Mesothelial cell of epicardium (in vitro differentiated cells): ENCODE measurements at regions not wholly inside any gene's neighbourhood (a gene's known extent, or its start where the extent isn't known, plus 50 kb on each side); places are given as distances from the start of the nearest gene placed in this dataset.

Experiments
- DNase-seq, 2 experiments: peaks; one replicate each; pipeline ENCODE4 v3.0.0; 2021; ENCODE audit warnings: low spot score in 2 of 2; ENCODE audit not compliant: unreplicated experiment in 2 of 2
- H3K27ac Mint-ChIP-seq: 2 replicates; pipeline ENCODE4 v1.8.0; 2021; ENCODE audit warnings: mixed read lengths
- H3K27me3 Mint-ChIP-seq: 2 replicates; pipeline ENCODE4 v1.8.0; 2021; ENCODE audit warnings: low read depth, mixed read lengths
- H3K36me3 Mint-ChIP-seq: 2 replicates; pipeline ENCODE4 v1.8.0; 2021; ENCODE audit warnings: mixed read lengths
- H3K4me1 Mint-ChIP-seq: 2 replicates; pipeline ENCODE4 v1.8.0; 2021; ENCODE audit warnings: mixed read lengths
- H3K4me3 Mint-ChIP-seq: 2 replicates; pipeline ENCODE4 v1.8.0; 2021; ENCODE audit warnings: mild to moderate bottlenecking, moderate library complexity, mixed read lengths
- H3K9me3 Mint-ChIP-seq: 2 replicates; pipeline ENCODE4 v1.8.0; 2021; ENCODE audit warnings: mixed read lengths
- CTCF ChIP-seq: fragments of 200-600 bp; sonication (generic); IDR thresholded peaks from one replicate; pipeline ENCODE4 v1.5.0; 2021; ENCODE audit warnings: antibody characterized with exemption; ENCODE audit not compliant: unreplicated experiment

DNA sequence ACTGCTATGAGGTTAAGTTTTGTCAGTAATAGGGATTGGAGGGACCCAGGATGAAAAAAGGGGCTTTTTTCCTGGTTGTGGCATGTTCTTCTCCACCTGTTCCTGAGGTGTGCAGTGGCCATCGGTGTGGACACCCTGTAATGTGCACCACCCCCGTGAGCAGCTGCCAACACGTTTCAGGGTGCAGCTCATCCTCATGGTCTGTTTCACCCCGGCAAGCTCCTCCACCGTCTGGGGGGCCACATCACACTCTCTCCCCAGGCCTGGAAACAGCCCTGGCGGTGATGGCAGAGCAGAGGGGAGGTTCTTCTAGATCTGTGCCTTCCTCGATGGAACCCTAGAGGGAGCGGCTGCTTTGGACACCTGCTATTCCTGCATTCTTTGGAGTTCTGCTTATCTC, 435.4 kb downstream of the MATN1 start:
- no peaks in the 10 kb centered on the region for H3K36me3 Mint-ChIP-seq
- no peaks in the 10 kb centered on the region for H3K9me3 Mint-ChIP-seq
- TF ChIP-seq CTCF = no peak
- peaks cover 46% of the 10 kb centered on the region for H3K27me3 Mint-ChIP-seq
- no peak for DNase-seq
- peaks cover 23% of the 10 kb centered on the region for H3K4me1 Mint-ChIP-seq
- no peak overlapping the region for H3K27ac Mint-ChIP-seq
- no peak overlapping the region for H3K4me3 Mint-ChIP-seq

- peaks cover 23% of the 10 kb centered on the region for H3K4me1 Mint-ChIP-seq
- TF ChIP-seq CTCF = no peak
- H3K27ac Mint-ChIP-seq = no peak overlapping the region
- H3K9me3 Mint-ChIP-seq = no peaks in the 10 kb centered on the region
- H3K4me3 Mint-ChIP-seq = no peak overlapping the region
- H3K27me3 Mint-ChIP-seq = peaks cover 44% of the 10 kb centered on the region
- DNase-seq = no peak
- H3K36me3 Mint-ChIP-seq = no peaks in the 10 kb centered on the region
Observed at GRCh38 chr1:30286988-30287839, 436.2 kb downstream of the MATN1 start.

- no peak overlapping the region for H3K27ac Mint-ChIP-seq
- H3K4me1 Mint-ChIP-seq = peaks cover 21% of the 10 kb centered on the region
- no peak overlapping the region for H3K4me3 Mint-ChIP-seq
- H3K27me3 Mint-ChIP-seq = peaks cover 42% of the 10 kb centered on the region
- DNase-seq = no peak
- no peaks in the 10 kb centered on the region for H3K36me3 Mint-ChIP-seq
- no peak for TF ChIP-seq CTCF
- no peaks in the 10 kb centered on the region for H3K9me3 Mint-ChIP-seq
Observed at GRCh38 chr1:30286241-30286987, 437.0 kb downstream of the MATN1 start.

DNA sequence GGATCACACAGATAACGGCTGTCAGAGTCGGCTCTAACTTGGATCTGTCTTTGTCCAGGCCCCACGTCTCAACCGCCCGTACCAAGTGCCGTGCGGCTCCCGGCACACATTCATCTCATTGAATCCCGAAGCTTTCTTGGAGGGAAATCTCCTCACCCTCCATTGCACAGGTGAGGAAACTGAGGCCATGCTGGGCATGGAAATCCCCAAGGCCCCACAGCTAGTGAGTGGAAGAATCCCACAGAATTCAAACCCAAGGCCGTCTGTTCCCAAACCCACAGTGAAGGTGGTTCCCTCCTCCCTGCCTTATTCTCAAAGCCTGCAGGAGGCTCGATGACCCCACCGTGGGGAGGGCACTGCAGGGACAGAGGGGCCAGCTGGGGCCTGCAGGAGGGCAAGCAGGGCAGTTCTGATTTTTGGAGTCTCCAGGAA, 437.9 kb downstream of the MATN1 start:
- peaks cover 44% of the 10 kb centered on the region for H3K27me3 Mint-ChIP-seq
- peaks cover 16% of the 10 kb centered on the region for H3K4me1 Mint-ChIP-seq
- no peaks in the 10 kb centered on the region for H3K36me3 Mint-ChIP-seq
- no peak overlapping the region for H3K4me3 Mint-ChIP-seq
- no peak overlapping the region for H3K27ac Mint-ChIP-seq
- H3K9me3 Mint-ChIP-seq = no peaks in the 10 kb centered on the region
- no peak for TF ChIP-seq CTCF
- no peak for DNase-seq

DNA sequence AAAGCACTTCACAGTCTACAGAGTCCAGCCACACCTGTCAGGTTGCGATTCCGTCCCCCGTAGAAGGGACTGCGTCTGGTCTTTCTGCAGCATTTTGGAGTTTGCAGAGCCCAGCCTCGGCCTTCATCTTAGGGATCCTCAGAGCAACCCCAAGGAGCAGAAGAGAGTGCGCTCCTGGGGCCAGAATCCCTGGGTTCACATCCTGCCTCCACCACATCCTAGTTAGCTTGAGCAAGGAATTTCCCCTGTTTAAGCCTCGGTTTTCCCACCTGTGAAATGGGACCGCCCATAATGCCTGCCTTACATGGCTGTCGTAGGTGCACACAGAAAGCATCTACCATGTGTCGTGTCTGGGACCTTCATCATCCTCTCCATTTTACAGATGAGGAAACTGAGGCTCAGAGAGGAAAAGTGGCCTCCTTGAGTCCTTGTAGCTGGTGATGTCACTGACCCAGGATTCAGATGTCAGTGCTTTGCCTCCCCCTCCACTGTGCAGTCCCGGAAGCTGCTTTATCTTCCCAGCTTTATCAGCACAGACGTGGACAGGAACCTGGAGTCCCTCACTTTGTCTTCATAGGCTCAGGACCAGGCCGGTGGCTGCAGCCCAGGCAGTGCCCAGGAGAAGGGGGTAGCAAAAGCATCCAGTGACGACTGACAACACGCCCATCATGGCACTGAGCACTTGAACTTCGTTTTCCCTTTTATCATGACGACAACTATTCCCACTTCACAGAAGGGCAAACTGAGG, 438.5 kb downstream of the MATN1 start:
- DNase-seq = no peak
- TF ChIP-seq CTCF = no peak
- Mint-ChIP-seq H3K36me3 (no peaks in the 10 kb centered on the region), H3K9me3 (no peaks in the 10 kb centered on the region), H3K4me1 (peaks cover 14% of the 10 kb centered on the region), H3K27me3 (peaks cover 43% of the 10 kb centered on the region), H3K4me3 (no peak overlapping the region), H3K27ac (no peak overlapping the region)
